Hypothalamus (tissue), 51 donors: ENCODE measurements at regions not wholly inside any gene's neighbourhood (a gene's known extent, or its start where the extent isn't known, plus 50 kb on each side); places are given as distances from the start of the nearest gene placed in this dataset.

Source experiments
- DNase-seq, 51 donors: peaks; one replicate each; lab custom pipeline; 2025; lab: John Stamatoyannopoulos, UW

GRCh38 chr5:18299166-18299565 is 664.9 kb downstream of the TAF11L14 start:
- no peak for DNase-seq

- DNase-seq = peak in 9 of 51 donors; percentile 1 to 17 (median 7)
Measured at GRCh38 chr5:18305288-18305924, 671.1 kb downstream of the TAF11L14 start.

GRCh38 chr5:18311266-18311665 is 677.0 kb downstream of the TAF11L14 start:
- no peak for DNase-seq

GRCh38 chr5:18312016-18312415 is 677.8 kb downstream of the TAF11L14 start:
- DNase-seq = no peak

GRCh38 chr5:18314192-18314778 is 680.0 kb downstream of the TAF11L14 start:
- no peak for DNase-seq

- no peak for DNase-seq
Measured at GRCh38 chr5:18321262-18321942, 687.1 kb downstream of the TAF11L14 start.

- DNase-seq = no peak
Measured at GRCh38 chr5:18323891-18324290, 689.6 kb downstream of the TAF11L14 start.

- DNase-seq = no peak
Measured at GRCh38 chr5:18325431-18325830, 691.2 kb downstream of the TAF11L14 start.

GRCh38 chr5:18329328-18329727 is 695.1 kb downstream of the TAF11L14 start:
- DNase-seq = peak in 8 of 51 donors; percentile 1 to 19 (median 6)

GRCh38 chr5:18333841-18334240 is 699.6 kb downstream of the TAF11L14 start:
- DNase-seq = no peak

GRCh38 chr5:18334949-18335348 is 700.7 kb downstream of the TAF11L14 start:
- DNase-seq = no peak

GRCh38 chr5:18354828-18355227 is 720.6 kb downstream of the TAF11L14 start:
- DNase-seq = no peak

- DNase-seq = no peak
Measured at GRCh38 chr5:18357486-18357885, 723.2 kb downstream of the TAF11L14 start.

- DNase-seq = no peak
Measured at GRCh38 chr5:18366234-18366633, 732.0 kb downstream of the TAF11L14 start.

- no peak for DNase-seq
Measured at GRCh38 chr5:18370531-18370930, 736.3 kb downstream of the TAF11L14 start.

GRCh38 chr5:18375641-18376040 is 741.4 kb downstream of the TAF11L14 start:
- no peak for DNase-seq

- no peak for DNase-seq
Measured at GRCh38 chr5:18378066-18378465, 743.8 kb downstream of the TAF11L14 start.

- DNase-seq = no peak
Measured at GRCh38 chr5:18379189-18379588, 744.9 kb downstream of the TAF11L14 start.

GRCh38 chr5:18380729-18381362 is 746.6 kb downstream of the TAF11L14 start:
- DNase-seq = no peak

- peak in 47 of 51 donors; percentile 4 to 79 (median 34) for DNase-seq
Measured at GRCh38 chr5:18393565-18394442, 759.5 kb downstream of the TAF11L14 start.

- DNase-seq = no peak
Measured at GRCh38 chr5:18394443-18394804, 760.2 kb downstream of the TAF11L14 start.
